ENCODE measurements at regions not wholly inside any gene's neighbourhood (a gene's known extent, or its start where the extent isn't known, plus 50 kb on each side); places are given as distances from the start of the nearest gene placed in this dataset.

GRCh38 chr9:90325913-90326653 is 316.5 kb downstream of the DIRAS2 start:
- DNase-seq (ENCODE audit: low read depth, low spot score), result no peak
- H3K27ac ChIP-seq (ENCODE audit: control insufficient read depth, insufficient read depth), result no peak overlapping the region
- TF ChIP-seq ASH2L (IDR thresholded peaks at IDR 0.05; ENCODE audit: borderline replicate concordance, low read depth) (no peak), ZBTB4 (CRISPR knock-in tag; IDR thresholded peaks at IDR 0.05) (no peak), ZNF24 (IDR thresholded peaks at IDR 0.05) (no peak), RAD51 (IDR thresholded peaks at IDR 0.05) (no peak), EGR1 (IDR thresholded peaks at IDR 0.05; ENCODE audit: borderline replicate concordance in 1 of 2, low read depth in 2 of 2, low read length in 2 of 2) (no peak), EED (IDR thresholded peaks at IDR 0.05; ENCODE audit: low read depth) (no peak), BHLHE40 (IDR thresholded peaks at IDR 0.05; ENCODE audit: borderline replicate concordance in 1 of 2, low read depth in 2 of 2, low read length in 1 of 2) (no peak), ATF2 (IDR thresholded peaks at IDR 0.05; ENCODE audit: low read length) (no peak), RELA (IDR thresholded peaks at IDR 0.05; ENCODE audit: borderline replicate concordance, partially characterized antibody) (no peak), SPI1 (IDR thresholded peaks at IDR 0.05; ENCODE audit: borderline replicate concordance, insufficient read depth, low read depth, low read length) (no peak), PAX8 (IDR thresholded peaks at IDR 0.05) (no peak), ZNF207 (IDR thresholded peaks at IDR 0.05; ENCODE audit: borderline replicate concordance) (no peak), ATF7 (IDR thresholded peaks at IDR 0.05; ENCODE audit: low read depth) (no peak), BACH1 (IDR thresholded peaks at IDR 0.05; ENCODE audit: borderline replicate concordance) (no peak)
- TF ChIP-seq, protein P1, sequence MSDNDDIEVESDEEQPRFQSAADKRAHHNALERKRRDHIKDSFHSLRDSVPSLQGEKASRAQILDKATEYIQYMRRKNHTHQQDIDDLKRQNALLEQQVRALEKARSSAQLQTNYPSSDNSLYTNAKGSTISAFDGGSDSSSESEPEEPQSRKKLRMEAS (IDR thresholded peaks at IDR 0.05; ENCODE audit: low read depth, low read length), result no peak
- TF ChIP-seq, protein P2, sequence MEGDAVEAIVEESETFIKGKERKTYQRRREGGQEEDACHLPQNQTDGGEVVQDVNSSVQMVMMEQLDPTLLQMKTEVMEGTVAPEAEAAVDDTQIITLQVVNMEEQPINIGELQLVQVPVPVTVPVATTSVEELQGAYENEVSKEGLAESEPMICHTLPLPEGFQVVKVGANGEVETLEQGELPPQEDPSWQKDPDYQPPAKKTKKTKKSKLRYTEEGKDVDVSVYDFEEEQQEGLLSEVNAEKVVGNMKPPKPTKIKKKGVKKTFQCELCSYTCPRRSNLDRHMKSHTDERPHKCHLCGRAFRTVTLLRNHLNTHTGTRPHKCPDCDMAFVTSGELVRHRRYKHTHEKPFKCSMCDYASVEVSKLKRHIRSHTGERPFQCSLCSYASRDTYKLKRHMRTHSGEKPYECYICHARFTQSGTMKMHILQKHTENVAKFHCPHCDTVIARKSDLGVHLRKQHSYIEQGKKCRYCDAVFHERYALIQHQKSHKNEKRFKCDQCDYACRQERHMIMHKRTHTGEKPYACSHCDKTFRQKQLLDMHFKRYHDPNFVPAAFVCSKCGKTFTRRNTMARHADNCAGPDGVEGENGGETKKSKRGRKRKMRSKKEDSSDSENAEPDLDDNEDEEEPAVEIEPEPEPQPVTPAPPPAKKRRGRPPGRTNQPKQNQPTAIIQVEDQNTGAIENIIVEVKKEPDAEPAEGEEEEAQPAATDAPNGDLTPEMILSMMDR (IDR thresholded peaks at IDR 0.05 in 2 of 3, conservative IDR thresholded peaks at IDR 0.05 in 1 of 3; ENCODE audit: control insufficient read depth in 2 of 3, extremely low read depth in 1 of 3, insufficient read depth in 1 of 3, low read depth in 3 of 3, low read length in 3 of 3), result no peak
- FAIRE-seq, result no peak
- 49% methylated on average over 6 of the region's 6 CpGs for WGBS (ENCODE audit: insufficient coverage, insufficient replicate concordance, low lambda C conversion rate, missing lambda C conversion rate)
- no peaks in the 10 kb centered on the region for H3K36me3 ChIP-seq (ENCODE audit: control insufficient read depth in 2 of 2, insufficient read depth in 2 of 2, low read length in 1 of 2)
- no peaks in the 10 kb centered on the region for H3K27me3 ChIP-seq (replicated peaks in 1 of 2; ENCODE audit: control insufficient read depth in 2 of 2, insufficient read depth in 2 of 2, low read length in 1 of 2)
- ChIA-PET RAD21 (ENCODE audit: unreplicated experiment) (no interaction called here), SMC1A (ENCODE audit: uncharacterized antibody, unreplicated experiment) (interaction anchor here (0.6 kb wide), 1 partner anchor 21 kb away, joined by 3 read pairs; no protein-coding TSS in a partner anchor), CTCF (no interaction called here), POLR2A (no interaction called here)
- H3K9ac ChIP-seq (ENCODE audit: control insufficient read depth, insufficient read depth, low read length), result no peak overlapping the region
- H2AFZ ChIP-seq (ENCODE audit: control insufficient read depth, low read depth, low read length), result no peak overlapping the region
- ATAC-seq, result no peak
- H3K9me3 ChIP-seq (replicated peaks; ENCODE audit: control insufficient read depth, insufficient read depth, low read length), result no peaks in the 10 kb centered on the region
- no peaks in the 10 kb centered on the region for H3K79me2 ChIP-seq (ENCODE audit: control insufficient read depth, insufficient read depth, low read length)
- intact Hi-C loops (cut with micrococcal nuclease; ENCODE audit: unreplicated experiment) (no loop called here), in situ Hi-C loops (cut with MboI) (no loop called here)
- no peaks in the 10 kb centered on the region for H3K4me1 ChIP-seq (ENCODE audit: control insufficient read depth, insufficient read depth, low read length)
- no peak overlapping the region for H3K4me2 ChIP-seq (ENCODE audit: control insufficient read depth, insufficient read depth)
- no peak overlapping the region for H3K4me3 ChIP-seq
- no TSS peak for BruUV-seq (replicated peaks)
- H4K20me1 ChIP-seq (ENCODE audit: control insufficient read depth, insufficient read depth), result no peaks in the 10 kb centered on the region
